Activated CD4-positive, alpha-beta T cell treated with anti-CD3 and anti-CD28 coated beads, Interleukin-2, amount 50 U/mL, for 16 hours (primary cell): ENCODE measurements at regions not wholly inside any gene's neighbourhood (a gene's known extent, or its start where the extent isn't known, plus 50 kb on each side); places are given as distances from the start of the nearest gene placed in this dataset.
"Not testable (repeated sequence)": the region's sequence is repeated elsewhere in the genome, so short reads cannot be mapped to it uniquely, and the experiment has no call there.

Experiments
- DNase-seq: peaks from one replicate; pipeline ENCODE4 v3.0.0-alpha.2; 2020

DNA sequence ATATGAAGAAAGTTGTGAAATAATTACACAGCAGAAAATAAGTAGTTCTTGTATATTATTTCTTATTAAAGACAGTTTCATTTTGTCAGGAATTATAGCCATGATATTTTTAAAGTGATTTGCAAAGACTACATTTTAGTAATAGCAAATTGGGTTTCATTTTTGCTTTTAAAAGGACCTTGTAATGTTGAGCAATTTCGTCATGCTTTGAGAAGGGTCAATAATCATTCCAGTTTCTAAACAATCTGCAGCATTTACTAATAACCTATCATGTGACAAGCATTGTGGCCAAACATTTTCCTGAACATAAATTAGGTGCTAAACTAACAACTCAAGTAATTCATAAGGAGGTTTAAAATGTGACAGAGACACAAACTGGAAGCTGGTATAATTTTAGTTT lies 214.4 kb upstream of the CBLB start:
- no peak for DNase-seq

DNA sequence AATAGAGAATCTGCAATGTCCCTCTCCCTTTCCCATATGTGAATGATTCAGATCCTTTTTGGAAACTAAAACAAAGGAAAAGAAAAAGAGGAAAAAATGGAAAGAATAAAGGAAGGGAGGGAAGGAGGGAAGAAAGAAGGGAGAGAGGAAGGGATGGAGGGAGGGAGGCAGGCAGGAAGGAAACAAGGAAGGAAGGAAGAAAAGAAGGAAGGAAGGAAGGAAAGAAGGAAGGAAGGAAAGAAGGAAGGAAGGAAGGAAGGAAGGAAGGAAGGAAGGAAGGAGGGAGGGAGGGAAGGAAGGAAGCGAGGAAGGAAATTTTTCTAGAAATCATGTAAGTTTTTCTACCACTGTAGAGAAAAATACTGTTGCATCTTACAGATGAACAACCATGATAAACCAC lies 215.0 kb upstream of the CBLB start:
- no peak for DNase-seq

DNA sequence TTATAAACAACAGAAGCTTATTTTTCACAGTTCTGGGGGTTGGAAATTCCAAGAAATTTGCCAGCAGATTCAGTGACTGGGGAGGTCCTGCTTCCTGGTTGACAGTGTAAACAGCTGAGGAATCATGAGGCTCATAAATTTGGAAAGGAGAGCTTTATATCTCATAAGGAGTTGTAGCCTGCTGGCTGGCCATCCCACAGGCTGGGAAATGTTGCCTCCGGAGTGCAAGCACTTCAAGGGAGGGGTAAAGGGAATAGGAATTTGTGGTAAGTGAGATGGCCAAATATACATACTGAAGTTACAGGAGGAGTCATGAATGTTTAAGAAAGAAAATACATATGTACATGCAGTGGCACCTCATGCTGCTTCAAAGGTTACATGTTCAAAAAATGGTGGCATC lies 217.2 kb upstream of the CBLB start:
- DNase-seq: no peak

DNA sequence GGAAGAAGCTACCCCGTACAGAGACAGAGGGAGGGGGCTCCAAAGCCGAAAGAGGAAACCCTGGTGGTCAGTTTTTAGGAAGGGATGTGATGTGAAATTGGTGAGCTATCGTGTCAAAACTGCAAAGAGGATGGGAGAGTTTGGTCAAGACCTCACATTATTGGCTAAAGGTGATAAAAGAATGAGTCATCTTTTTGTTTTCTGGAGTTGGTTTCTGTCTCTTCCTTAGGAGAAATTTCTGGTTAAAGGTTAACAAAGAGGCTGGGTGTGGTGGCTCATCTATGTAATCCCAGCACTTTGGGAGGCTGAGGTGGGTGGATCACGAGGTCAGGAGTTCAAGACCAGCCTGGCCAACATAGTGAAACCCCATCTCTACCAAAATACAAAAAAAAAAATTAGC lies 217.8 kb upstream of the CBLB start:
- no peak for DNase-seq

DNA sequence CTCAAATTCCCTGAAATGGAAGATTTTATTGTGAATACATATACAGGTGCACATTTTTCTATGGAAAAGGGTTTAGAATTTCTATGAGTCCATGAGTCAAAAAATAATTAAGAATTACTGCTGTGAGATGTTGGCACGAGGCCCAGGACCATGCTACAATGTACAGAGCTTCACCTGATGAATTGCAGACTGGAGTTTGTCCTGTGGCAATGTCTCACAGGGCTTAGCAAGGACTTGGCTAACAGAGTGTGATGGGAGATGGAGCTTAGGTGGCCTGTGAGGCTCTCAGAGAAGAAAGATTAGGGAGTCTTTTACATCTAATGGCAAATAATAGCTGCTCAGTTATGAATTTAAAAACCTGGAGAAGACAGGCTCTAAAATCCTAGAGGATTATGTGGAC lies 219.5 kb upstream of the CBLB start:
- DNase-seq: no peak

DNA sequence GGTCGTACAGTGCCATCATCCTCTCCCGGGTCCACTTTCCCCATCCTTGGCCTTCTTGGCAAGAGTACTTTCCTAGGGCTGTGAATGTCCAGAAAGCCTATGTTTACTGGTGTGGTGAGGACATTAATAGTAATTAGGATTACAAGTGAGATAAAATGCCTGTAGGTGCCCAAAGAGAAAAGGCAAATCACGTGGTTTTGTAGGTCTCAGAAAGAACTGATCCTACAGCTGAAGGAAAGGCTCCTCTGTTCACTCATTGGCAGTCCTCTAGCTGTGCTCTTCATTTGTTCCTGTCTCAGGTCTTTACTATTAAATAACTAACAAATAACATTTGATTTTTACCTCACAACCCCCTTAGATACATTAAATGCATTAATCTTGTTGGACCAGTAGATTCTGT lies 220.1 kb upstream of the CBLB start:
- DNase-seq: no peak

DNA sequence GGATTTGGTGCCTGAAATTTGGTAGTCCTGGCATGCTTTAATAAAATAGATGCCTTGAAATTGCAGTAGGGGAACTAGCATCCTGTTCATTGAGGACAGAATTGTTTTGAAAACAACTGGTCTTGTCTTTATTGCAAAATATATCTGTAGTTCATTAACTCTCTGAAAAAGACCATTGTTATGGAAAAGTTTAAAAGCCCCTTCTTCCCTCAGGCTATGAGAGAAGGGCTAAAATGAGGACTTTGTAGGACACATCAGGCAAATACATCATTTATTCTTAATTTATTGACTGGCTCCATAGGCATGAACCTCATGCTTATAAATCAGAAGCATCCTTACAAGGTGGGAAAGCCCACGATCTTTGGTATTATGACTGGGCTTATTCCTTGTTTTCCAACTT lies 221.0 kb upstream of the CBLB start:
- no peak for DNase-seq

DNA sequence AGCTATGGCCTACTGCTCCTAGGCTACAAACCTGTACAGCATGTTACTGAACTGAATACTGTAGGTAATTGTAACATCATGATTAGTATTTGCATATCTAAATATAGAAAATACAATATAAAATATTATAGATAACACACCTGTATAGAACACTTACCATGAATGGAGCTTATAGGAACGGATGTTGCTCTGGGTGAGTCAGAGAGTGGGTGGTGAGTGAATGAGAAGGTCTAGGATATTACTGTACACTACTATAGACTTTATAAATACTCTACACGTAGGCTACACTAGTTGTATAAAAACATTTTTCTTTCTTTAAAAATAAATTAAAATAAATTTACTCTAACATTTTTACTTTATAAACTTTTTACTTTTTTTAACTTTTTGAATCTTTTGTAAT lies 224.0 kb upstream of the CBLB start:
- no peak for DNase-seq

DNA sequence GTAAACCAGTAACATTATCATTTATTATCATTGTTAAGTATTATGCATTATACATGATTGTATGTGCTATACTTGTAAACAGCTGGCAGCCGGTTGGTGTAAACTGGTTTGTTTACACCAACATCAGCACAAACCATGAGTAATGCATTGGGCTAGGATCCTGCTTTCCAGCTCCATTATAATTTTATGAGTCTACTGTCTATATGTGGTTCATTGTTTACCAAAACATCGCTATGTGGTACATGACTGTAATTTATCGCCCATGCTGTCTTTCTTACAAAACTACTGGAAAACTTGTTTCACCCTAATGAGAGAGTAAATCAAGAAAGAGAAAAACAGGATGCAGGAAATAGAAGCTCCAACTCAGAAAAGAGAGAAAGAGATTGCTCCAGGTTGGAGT lies 224.8 kb upstream of the CBLB start:
- DNase-seq: no peak

DNA sequence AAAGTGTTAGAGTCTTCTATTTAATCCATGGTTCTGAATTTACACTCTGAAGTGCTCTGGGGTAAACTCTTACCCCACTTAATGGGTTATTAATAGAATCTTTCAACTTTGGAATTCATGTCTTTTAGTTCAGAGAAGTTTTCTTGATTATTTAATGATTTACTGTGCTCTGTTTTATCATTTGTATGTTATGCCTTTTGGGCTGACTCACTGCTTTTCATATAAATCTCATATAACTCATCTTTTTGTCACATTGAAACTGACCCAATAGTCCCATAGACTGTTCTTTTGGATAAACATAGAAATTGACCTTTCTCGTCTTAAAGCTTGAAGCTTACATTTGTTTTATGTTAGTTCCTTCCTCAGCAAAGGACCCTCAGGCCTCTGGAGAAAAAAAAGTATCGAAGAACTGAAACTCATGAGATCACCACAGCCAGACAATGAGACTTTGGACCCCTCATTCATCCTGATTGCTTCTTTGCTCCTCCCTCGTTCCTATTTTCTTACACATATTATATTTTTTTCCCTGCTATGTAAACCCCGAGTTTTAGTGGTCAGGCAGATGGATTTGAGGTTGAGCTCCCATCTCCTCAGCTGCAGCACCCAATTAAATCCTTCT lies 229.1 kb upstream of the CBLB start:
- DNase-seq: no peak

DNA sequence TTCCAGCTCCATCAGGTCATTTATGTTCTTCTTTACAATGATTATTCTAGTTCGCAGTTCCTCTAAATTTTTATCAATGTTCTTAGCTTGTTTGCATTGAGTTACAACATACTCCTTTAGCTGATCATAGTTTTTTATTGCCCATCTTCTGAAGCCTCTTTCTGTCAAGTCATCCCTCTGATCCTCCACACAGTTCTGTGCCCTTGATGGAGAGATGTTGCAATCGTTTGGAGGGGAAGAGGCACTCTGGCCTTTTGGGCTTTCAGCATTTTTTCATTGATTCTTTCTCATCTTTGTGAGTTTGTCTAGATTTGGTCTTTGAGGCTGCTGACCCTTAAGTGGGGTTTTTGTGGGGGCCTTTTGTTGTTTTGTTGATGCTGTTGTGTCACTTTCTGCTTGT lies 234.6 kb upstream of the CBLB start:
- DNase-seq: no peak

DNA sequence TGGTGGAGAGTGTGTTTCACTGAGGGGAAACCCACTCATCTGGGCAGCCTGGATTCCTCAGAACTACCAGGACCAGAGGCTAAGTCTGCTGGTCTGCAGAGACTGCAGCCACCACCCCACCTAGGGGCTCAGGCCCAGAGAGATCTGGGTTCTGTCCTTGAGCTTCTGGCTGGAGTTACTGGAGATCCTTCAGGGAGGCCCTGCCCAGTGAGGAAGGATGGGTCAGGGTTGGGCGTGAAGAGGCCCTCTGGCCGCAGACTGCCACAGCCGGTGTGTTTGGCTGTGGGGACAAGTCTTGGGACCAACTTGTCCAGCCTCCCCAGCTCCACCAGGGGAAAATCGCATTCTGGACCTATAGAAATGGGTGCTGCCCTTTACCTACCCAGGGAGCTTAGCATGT lies 235.3 kb upstream of the CBLB start:
- no peak for DNase-seq

DNA sequence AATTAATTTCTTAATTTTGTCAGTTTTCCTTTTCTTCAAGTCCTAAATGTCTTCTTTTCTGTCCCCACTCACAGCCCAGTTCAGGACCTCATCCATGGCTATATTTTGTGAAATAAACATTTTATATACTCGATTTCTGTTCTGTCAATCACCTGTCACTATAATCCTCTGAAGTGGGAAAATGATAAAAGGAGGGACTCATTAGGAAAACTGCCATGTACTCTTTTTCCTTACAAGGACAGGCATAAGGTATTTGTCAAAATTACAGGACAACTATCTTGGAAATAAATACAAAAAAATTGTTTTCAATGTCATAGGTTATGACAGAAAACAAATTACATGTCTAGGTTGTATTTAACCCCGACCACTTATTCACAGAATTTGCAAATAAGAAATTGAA lies 240.1 kb upstream of the CBLB start:
- DNase-seq: no peak

DNA sequence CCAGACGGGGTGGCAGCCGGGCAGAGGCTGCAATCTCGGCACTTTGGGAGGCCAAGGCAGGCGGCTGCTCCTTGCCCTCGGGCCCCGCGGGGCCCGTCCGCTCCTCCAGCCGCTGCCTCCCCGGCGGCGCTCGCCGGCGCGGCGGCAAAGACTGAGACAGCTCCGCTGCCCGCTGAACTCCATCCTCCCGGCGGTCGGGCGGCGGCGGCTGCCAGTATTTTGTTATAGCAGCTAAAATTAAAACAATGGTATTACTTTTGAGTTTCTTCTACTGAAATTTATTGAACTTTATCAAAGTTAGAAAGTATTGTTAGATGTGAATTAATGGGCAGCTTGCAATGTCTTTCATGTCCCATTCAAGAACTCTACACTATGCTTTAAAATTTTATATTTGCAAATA lies 243.7 kb upstream of the CBLB start:
- not testable (repeated sequence) for DNase-seq

DNA sequence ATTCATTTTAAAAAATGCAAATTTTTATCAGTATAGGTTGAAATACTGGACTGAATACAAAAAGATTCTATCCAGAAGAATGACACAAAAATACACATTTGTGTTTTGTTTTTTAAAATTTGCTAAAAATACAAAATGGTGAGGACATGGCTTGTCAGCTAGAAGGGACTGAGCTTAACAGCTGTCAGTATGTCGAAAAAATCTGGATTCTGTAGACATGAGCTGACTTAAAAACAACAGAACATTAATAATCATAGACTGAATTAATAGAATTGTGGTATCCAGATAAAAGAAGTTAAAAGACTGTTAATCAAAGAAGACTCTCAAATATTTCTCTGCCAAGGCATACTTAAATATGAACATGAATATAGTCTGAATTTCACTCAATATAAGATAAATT lies 244.9 kb upstream of the CBLB start:
- no peak for DNase-seq

DNA sequence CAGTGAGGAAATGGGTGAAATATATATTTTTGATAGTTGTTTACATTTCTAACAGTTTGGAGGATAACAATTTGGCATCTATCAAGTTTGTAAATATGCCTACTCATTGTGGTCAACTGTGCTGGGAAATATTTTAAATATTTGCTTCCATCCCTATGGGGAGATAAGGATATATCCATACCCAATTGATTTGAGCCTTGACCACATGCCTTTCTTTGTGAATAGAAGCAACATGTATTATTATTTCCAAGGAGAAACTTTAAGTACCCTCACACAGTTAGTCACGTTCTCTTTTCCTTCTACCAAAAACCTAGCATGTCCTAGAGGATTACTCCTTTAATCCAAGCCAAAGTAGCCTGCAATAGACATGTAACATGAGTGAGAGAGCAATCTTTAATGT lies 245.4 kb upstream of the CBLB start:
- DNase-seq: no peak

DNA sequence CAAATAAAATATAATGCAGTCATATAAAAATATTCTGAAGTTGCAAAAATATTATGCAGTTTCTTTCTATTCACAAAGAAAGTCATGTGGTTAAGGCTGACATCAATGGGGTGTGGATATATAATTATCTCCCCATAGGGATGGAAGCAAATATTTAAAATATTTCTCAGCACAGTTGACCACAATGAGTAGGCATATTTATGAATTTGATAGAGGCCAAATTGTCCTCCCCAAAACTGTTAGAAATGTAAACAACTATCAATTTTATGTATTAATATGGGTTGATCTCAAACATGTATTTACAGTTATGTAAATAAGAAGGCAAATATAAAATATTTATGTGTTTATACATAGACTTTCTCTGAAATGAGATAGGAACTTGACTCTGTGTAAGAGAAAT lies 246.0 kb upstream of the CBLB start:
- DNase-seq: no peak

DNA sequence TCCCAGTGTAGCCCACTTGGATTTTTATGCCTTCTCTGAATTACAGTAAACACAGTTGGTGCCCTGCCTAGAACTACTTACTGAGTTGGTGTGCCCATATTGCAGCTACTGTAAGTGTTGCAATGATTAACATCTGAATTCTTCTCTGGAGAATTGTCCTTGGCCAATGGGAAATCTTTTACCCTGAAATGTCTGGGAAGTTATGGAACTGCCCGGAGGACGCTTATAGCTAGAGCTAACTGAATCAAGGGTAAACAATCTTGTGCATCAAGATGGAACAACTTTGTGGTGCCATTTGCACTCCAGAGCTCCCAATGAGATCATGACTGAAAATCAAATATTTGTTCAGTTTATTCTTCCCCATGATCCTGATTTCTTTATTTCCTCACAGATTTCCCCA lies 246.7 kb upstream of the CBLB start:
- no peak for DNase-seq

DNA sequence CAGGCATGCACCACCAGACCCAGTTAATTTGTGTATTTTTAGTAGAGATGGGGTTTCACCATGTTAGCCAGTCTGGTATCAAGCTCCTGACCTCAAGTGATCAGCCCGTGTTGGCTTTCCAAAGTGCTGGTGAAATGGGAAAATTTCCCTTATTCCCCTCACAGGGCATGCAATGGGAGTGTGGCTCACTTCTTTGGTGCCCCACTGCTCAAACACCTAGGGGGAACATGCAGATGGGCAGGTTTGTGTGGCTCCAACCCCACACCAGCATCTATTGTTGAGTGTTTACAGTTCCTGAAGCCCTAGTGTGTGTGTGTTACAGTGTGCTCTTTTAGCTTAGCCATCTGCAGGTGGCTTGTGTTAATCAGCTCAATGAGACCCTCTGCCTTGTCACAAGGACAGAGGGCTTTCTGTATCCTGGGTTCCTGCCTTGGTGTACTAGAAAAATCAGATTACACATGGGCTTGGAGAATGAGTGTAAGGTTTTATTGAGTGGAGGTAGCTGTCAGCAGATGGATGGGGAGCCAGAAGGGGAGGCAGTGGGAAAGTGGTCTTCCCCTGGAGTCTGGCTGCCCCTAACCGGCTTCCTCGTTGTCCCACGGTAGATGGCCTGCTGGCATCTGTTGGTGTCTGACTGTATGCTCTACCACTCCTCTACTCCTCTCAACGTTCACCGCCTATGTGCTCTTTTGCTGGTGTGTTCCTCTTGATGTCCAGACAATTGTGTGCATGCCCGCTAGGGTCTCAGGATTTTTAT lies 248.1 kb upstream of the CBLB start:
- no peak for DNase-seq

DNA sequence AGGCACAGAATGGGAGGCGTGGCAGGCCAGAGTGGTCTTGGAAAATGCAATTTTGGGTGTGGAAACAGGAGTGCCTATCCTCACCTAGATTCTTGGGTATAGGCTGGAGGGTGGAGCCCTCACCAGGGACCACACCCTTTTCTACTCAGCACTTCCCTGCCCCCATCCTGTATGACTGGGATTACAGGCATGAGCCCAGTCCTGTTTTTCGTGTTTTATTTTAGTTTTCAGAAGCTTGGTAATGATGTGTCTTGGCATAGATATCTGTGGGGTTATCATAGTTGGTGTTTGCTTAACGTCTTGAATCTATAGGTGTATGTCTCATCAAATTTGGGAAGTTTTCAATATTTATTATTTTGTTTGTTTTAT lies 248.7 kb upstream of the CBLB start:
- no peak for DNase-seq

DNA sequence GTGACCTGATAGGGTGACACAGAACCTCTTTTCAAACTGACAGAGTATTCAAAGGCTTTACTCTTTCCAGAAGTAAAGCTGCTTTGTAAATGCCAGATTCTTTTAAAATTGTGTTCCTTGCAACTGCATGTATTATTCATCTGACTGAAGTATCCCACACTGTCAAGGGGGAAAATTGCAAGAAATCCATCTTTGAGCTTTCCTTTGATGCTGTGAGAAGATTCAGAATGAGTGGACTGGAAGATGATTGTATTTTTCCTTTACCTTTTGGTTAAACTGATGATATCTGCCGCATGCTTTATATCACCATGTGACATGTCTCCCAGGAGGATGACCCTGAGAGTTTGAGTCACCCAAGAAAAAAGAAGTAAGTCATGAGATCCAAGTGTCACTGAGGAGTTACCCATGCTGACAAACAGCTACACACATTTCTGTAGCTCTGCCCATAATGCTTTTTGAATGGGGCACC lies 250.8 kb upstream of the CBLB start:
- peak; percentile 46 for DNase-seq

DNA sequence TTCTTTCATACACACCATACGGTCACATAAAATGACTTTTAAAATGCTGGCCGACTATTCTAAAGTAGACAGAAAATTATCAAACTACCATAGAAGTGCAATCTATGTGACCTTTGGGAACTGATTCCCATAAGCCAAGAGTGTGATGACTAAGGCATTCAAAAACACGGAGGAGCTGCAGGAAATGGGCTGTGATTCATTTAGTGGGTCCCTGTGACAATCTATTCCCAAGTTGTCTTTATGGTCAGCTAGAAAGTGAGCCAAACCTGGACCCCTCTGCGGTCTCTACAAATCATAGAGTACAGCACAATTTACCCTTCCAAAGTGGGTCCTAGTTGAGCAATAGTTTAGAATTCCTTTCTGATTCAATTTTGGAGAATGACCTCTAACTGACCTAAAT lies 251.5 kb upstream of the CBLB start:
- DNase-seq: no peak

DNA sequence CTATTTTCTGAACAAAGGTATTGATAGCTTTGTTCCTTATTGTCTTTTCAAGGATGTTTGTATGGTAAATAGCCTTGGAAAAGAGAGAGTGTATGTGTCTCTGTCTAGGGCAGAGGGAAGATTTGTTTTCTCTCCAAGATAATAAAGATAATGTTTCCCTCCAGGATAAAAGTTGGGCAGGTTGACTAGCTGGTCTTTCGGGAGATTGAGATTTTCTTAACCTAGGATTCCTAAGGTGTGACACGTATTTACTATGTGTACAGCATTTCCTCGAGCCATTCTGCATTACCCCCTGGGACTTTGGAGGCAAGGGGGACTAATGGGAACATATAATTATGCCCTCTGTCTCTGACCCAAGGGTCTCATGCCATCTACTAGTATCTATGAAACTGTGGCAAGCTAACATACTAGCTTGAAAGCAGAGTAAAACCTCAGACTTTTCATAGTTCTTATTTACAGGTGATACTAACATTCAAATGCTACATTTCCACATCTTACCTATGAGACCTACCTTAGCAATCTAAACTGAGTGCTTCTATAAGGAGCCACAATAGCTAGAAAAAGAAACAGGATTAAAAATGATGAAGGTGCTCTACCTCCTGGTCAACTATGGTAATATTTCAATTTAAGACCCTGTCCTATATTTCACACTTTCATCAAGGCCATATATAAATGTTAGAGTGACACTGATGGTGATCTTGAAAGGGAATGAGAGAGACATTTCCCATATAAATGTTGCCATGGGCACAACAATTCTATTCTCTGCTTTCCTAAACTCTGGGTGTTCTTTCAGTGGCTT lies 252.9 kb upstream of the CBLB start:
- DNase-seq: no peak

DNA sequence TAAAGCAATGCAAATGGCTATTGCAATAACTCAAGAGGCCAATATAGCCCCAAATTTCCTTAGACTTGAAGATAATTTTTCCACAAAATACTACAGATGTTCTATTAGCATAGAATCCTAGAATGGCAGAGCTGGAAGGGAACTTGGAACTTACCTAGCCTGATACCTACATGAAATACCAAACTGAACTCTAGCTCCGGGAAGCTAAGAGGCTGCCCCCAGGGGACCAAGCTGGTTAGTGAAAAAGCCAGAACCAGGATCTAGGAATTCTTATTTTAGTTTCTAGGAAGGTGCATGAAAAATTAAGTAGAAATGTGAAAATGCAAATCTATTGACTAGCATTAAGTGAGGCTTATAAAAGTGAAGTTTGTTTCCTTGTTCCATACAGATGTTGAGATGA lies 256.0 kb upstream of the CBLB start:
- DNase-seq: no peak
